Effector memory CD8-positive, alpha-beta T cell (primary cell): ENCODE measurements at regions not wholly inside any gene's neighbourhood (a gene's known extent, or its start where the extent isn't known, plus 50 kb on each side); places are given as distances from the start of the nearest gene placed in this dataset.

Experiments
- ATAC-seq: fragments of 150-1000 bp; cut with Tn5 transposase; replicated peaks from 2 replicates; pipeline ENCODE4 v1.10.0; 2021; ENCODE audit warnings: mild to moderate bottlenecking, moderate library complexity
- DNase-seq, 3 experiments: peaks; one replicate each; pipeline ENCODE4 v3.0.0; 2021
- H3K27ac Mint-ChIP-seq, 2 donors: one replicate each; pipeline ENCODE4 v1.8.0; 2022; ENCODE audit warnings: mild to moderate bottlenecking in 2 of 2, mixed read lengths in 2 of 2, moderate library complexity in 2 of 2
- H3K27me3 Mint-ChIP-seq, 2 donors: one replicate each; pipeline ENCODE4 v1.8.0; 2022; ENCODE audit warnings: mixed read lengths in 2 of 2
- H3K36me3 Mint-ChIP-seq: one replicate; pipeline ENCODE4 v1.8.0; 2022; ENCODE audit warnings: mild to moderate bottlenecking, moderate library complexity, mixed read lengths; ENCODE audit not compliant: insufficient read depth
- H3K4me1 Mint-ChIP-seq, 2 donors: one replicate each; pipeline ENCODE4 v1.8.0; 2022; ENCODE audit warnings: low read depth in 2 of 2, mixed read lengths in 2 of 2
- H3K4me3 Mint-ChIP-seq, 2 donors: one replicate each; pipeline ENCODE4 v1.8.0; 2022; ENCODE audit warnings: mild to moderate bottlenecking in 2 of 2, mixed read lengths in 2 of 2, moderate library complexity in 2 of 2
- H3K9me3 Mint-ChIP-seq, 2 donors: one replicate each; pipeline ENCODE4 v1.8.0; 2022; ENCODE audit warnings: mixed read lengths in 2 of 2

DNA sequence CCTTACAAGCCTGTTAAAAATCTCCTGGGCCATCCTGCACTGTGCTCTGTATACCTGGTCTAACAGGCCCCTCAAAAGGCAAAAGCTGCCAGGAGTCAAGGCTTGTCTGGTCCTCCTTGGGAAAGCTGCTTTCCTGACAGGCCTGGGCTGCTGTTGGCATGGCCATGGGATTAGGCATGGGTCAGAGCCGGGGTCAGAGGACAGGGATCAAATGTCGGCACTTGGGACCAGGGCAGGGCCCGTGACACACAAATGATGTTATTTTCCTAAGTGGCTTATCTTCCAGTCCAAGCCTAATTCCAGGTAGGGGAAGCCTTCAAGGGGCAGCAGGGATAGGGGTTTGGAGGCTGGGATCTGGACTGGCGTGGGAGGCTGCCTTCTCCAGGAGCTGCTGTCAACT, 191.5 kb upstream of the GPR26 start:
- Mint-ChIP-seq H3K27me3 (peaks cover 6 to 52% of the 10 kb centered on the region in 2 donors), H3K4me1 (no peaks in the 10 kb centered on the region), H3K9me3 (no peaks in the 10 kb centered on the region), H3K4me3 (no peak overlapping the region), H3K27ac (no peak overlapping the region), H3K36me3 (no peaks in the 10 kb centered on the region)
- ATAC-seq: no peak
- DNase-seq: no peak

DNA sequence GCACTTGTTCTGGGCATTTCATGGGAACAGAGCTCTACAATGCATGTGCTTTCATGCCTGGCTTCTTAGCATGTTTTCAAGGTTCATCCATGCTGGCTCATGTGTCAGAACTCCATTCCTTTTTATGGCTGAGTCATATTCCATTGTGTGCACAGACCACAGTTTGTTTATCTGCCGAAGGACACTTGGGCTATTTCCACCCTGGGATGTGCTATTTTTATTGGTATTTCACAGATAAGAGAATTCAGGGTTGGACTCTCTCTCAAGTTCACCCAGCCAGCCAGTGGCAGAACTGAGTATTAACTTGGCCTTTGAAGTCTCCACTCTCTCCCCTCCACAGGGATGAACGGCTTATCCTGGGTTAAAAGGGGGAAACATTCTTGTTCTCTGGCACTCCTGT, 190.7 kb upstream of the GPR26 start:
- Mint-ChIP-seq H3K27me3 (peaks cover 10 to 53% of the 10 kb centered on the region in 2 donors), H3K9me3 (no peaks in the 10 kb centered on the region), H3K27ac (no peak overlapping the region), H3K4me3 (no peak overlapping the region), H3K4me1 (no peaks in the 10 kb centered on the region), H3K36me3 (no peaks in the 10 kb centered on the region)
- ATAC-seq (no peak), DNase-seq (no peak)

DNA sequence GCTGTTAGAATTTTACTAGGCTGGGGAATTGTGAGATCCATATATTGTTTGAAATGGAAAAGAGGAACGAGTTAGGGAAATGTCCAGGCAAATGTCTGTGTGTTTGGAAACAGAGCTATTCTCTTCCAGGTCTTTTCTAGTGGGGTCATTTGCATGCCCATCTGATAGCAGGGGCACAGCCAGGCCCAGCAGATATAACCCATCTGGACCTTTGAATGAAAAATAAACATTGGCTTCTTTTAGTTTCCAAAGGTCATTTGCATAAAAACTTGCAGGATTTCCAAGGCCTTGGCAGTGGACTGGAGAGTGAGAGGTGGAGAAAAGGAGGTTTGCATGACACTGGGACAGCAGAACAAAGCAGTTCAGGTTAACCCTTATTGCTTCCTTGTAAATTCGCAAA, 188.0 kb upstream of the GPR26 start:
- DNase-seq (no peak), ATAC-seq (no peak)
- H3K27ac Mint-ChIP-seq: no peak overlapping the region
- H3K36me3 Mint-ChIP-seq: no peaks in the 10 kb centered on the region
- peaks cover 17 to 62% of the 10 kb centered on the region in 2 donors for H3K27me3 Mint-ChIP-seq
- no peaks in the 10 kb centered on the region for H3K9me3 Mint-ChIP-seq
- H3K4me3 Mint-ChIP-seq: no peak overlapping the region
- H3K4me1 Mint-ChIP-seq: no peaks in the 10 kb centered on the region

DNA sequence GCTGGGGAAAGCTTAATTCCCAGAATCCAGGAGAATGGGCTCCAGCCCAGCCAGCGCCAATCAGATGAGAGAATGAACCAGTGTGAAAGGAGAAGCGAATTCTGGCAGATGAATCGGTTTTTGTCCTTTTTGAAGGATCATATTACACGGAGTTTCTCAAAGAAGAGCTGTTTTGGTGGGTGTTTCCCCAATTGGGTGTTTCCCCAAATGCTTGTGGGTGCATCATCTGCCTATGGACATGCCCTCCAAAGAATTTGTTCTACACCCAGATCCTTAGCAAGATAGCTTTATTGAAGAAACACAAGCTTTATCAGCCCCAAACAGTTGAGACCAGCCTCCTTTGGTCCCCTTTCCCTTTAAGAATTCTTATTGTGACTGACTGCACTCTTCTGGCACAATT, 186.5 kb upstream of the GPR26 start:
- no peak overlapping the region for H3K27ac Mint-ChIP-seq
- DNase-seq: no peak
- no peaks in the 10 kb centered on the region for H3K4me1 Mint-ChIP-seq
- H3K4me3 Mint-ChIP-seq: no peak overlapping the region
- no peaks in the 10 kb centered on the region for H3K9me3 Mint-ChIP-seq
- no peaks in the 10 kb centered on the region for H3K36me3 Mint-ChIP-seq
- ATAC-seq: no peak
- H3K27me3 Mint-ChIP-seq: peaks cover 25 to 62% of the 10 kb centered on the region in 2 donors

DNA sequence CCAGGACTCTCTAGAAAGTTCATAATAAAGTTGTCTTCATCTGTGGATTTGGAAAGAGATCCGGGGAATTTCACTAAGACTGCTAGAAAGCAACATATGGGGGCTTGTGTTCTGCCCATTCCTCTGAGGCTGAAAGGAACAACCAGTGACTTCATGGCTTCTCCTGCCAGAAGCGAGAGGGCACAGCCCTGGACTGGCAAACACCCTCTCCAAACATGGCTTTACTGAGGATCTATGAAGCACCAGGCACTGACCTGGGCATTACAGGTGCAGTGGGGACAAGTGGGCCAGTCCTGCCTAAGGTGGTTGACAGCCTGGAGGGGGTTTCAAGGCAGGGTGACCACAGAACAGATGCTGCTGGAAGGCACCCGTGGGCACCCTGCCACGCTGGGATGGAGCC, 185.8 kb upstream of the GPR26 start:
- H3K36me3 Mint-ChIP-seq: no peaks in the 10 kb centered on the region
- no peak overlapping the region for H3K4me3 Mint-ChIP-seq
- H3K4me1 Mint-ChIP-seq: no peaks in the 10 kb centered on the region
- H3K27me3 Mint-ChIP-seq: peaks cover 25 to 65% of the 10 kb centered on the region in 2 donors
- DNase-seq (no peak), ATAC-seq (no peak)
- H3K9me3 Mint-ChIP-seq: no peaks in the 10 kb centered on the region
- H3K27ac Mint-ChIP-seq: no peak overlapping the region

DNA sequence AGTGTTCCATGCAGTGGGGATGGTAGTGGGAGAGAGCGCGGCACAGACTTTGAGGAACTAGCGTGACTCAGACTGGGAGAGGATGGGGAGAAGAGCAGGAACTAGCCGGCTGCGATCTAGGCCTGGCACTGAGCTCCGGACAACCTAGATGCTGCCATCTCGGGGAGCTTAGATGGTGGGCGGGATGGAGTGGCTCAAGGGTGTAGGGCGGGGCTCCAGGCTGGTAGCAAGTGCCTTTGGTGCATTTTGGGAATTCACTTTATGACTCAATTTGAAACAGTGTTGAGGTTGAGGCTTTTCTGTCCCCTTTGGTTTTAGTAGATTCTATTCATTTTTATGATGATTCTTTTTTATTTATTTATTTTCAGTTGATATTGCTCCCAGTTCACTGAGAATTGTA, 185.3 kb upstream of the GPR26 start:
- ATAC-seq: no peak

DNA sequence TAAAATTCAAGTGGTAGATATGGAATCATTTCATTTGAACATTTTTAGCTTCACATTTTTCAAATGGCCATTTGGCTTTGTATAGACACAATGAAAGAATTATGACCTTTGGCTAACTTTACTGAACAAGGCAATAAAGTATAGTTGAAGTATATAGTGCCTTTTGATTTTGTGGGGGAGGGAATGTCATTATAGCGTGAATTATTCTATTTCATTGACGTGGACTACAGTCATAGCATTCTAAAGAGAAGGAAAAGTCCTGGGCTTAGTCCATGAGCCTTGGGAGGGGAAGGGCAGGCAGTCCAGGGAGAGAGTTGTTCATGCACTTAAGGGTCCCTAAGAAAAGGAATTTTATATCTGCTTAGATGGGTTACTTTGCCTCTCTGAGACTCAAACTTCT, 181.4 kb upstream of the GPR26 start:
- Mint-ChIP-seq H3K27me3 (peaks cover 29 to 78% of the 10 kb centered on the region in 2 donors), H3K4me1 (no peaks in the 10 kb centered on the region), H3K4me3 (no peak overlapping the region), H3K27ac (no peak overlapping the region), H3K36me3 (no peaks in the 10 kb centered on the region), H3K9me3 (no peaks in the 10 kb centered on the region)
- ATAC-seq (no peak), DNase-seq (no peak)

More for the DNA sequence above, 185.3 kb upstream of the GPR26 start:
- Mint-ChIP-seq H3K4me3 (no peak overlapping the region), H3K27me3 (peaks cover 25 to 65% of the 10 kb centered on the region in 2 donors), H3K4me1 (no peaks in the 10 kb centered on the region), H3K27ac (no peak overlapping the region), H3K9me3 (no peaks in the 10 kb centered on the region), H3K36me3 (no peaks in the 10 kb centered on the region)
- no peak for DNase-seq

DNA sequence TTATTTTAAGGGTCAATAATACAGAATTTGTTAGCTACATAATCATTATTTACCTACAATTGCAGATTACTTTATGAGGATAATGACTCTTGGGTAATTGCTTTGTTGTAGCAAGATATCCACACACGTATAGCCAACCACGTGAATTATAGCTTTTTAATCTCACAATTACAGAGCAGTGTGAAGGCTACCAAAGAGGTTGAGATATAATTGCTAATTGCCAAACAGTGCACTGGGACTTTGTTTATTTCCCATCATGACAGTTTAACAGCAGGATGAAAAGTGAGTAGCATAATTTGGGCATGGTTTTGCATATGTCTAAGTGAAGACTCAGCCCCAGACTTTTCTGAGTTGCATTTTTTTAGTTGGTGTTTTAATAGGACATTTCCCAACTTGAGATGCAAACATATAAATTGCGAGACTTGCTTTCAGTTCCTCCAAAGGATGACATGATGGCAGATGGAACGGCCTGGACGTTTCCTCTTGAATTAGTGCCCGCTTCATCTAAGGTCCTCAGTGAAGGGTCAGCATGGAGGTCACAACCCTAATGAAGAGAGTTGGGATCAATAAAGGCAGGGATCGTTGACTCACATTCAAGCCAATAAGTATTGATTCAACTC, 180.7 kb upstream of the GPR26 start:
- ATAC-seq (no peak), DNase-seq (no peak)
- no peaks in the 10 kb centered on the region for H3K36me3 Mint-ChIP-seq
- H3K27ac Mint-ChIP-seq: no peak overlapping the region
- H3K4me1 Mint-ChIP-seq: no peaks in the 10 kb centered on the region
- no peak overlapping the region for H3K4me3 Mint-ChIP-seq
- no peaks in the 10 kb centered on the region for H3K9me3 Mint-ChIP-seq
- peaks cover 25 to 71% of the 10 kb centered on the region in 2 donors for H3K27me3 Mint-ChIP-seq

DNA sequence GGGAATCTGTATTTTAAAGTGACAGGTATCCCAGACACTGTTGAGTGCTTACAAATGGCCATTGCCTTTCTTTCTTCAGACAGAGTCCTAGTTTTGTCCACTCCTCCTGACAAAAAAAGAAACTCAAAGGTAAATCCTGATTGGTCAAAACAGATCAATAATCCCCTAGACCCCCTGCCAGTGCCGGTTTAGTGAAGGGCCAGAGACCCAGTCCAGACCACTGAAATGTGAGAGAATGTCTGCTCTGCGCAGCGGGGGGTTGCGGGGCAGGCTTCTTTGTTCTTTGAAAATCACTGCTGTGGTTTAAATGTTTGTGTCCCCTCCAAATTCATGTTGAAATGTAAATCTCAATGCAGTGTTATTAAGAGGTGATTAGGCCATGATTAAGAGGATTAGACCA, 177.7 kb upstream of the GPR26 start:
- Mint-ChIP-seq H3K9me3 (no peaks in the 10 kb centered on the region), H3K36me3 (no peaks in the 10 kb centered on the region), H3K27ac (no peak overlapping the region), H3K4me1 (no peaks in the 10 kb centered on the region), H3K27me3 (peaks cover 28 to 73% of the 10 kb centered on the region in 2 donors), H3K4me3 (no peak overlapping the region)
- ATAC-seq: no peak
- DNase-seq: no peak

DNA sequence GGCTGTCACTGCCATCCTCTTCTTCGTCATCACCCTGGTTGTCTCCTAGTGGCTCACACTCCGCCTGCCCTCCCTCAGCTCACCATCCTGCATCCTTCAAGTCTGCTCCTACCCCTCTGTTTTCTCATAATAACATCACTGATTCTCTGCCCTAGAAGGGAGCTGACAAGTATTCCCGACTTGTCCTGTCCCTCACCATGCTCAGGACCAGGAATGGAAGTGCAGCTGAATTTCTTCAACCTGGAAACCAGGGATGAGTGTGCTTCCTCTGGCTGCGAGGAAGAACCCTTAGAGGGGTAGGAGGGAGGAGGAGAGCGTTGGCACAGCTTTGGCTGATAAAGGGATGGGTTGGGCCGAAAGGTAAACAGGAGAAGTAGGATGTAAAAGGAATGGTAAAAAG, 174.8 kb upstream of the GPR26 start:
- Mint-ChIP-seq H3K4me3 (no peak overlapping the region), H3K9me3 (no peaks in the 10 kb centered on the region), H3K27me3 (peaks cover 41 to 76% of the 10 kb centered on the region in 2 donors), H3K4me1 (peaks cover 0 to 3% of the 10 kb centered on the region in 2 donors), H3K27ac (no peak overlapping the region), H3K36me3 (no peaks in the 10 kb centered on the region)
- ATAC-seq (no peak), DNase-seq (no peak)

DNA sequence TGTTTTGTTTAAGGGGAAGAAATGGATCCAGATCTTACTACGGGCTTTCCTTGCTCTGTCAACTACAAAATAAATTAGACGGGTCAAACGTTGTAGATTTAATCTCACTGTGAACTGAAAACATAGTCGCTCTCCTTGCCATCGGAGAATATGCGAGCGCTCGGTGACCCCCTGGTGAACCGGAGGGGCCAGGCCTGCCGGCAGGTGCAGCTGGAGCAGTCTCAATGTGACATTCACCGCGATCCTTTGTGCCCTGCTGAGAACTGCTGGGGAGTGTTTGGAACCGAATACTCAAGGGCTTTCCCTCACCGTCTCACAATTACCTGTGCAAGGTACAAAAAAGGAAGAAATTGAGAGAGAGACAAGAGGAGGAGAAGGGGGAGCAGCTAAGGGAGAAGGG, 174.1 kb upstream of the GPR26 start:
- H3K4me3 Mint-ChIP-seq: no peak overlapping the region
- no peak overlapping the region for H3K27ac Mint-ChIP-seq
- ATAC-seq (no peak), DNase-seq (no peak)
- H3K9me3 Mint-ChIP-seq: no peaks in the 10 kb centered on the region
- no peaks in the 10 kb centered on the region for H3K36me3 Mint-ChIP-seq
- peaks cover 41 to 69% of the 10 kb centered on the region in 2 donors for H3K27me3 Mint-ChIP-seq
- H3K4me1 Mint-ChIP-seq: peaks cover 0 to 3% of the 10 kb centered on the region in 2 donors

DNA sequence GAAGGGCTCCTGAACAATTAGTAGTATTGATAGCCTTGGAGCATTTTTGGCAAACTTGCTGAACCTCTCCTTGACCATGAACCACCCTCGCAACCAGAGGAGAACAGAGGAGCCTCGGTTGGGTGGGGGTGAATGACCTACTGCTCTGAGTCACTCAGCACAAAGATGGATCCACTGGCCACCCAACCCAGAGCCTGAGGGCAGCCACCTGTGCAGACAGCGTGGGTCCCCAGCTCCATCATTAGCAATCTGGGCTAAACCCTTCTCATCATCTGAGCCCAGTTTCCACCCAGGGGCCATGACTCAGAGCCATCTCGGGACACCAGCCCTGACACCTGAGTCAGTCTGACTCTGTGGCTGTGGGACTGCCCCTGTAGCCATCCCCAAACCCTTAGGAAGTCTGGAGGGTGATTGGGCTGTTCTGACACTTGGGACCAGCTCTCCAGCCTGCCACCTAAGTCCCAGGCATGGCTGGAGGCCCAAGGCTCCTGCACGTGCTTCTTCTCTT, 171.8 kb upstream of the GPR26 start:
- Mint-ChIP-seq H3K27me3 (peaks cover 37 to 60% of the 10 kb centered on the region in 2 donors), H3K4me1 (peaks cover 0 to 3% of the 10 kb centered on the region in 2 donors), H3K27ac (no peak overlapping the region), H3K4me3 (no peak overlapping the region), H3K9me3 (no peaks in the 10 kb centered on the region), H3K36me3 (no peaks in the 10 kb centered on the region)
- no peak for ATAC-seq
- no peak for DNase-seq

DNA sequence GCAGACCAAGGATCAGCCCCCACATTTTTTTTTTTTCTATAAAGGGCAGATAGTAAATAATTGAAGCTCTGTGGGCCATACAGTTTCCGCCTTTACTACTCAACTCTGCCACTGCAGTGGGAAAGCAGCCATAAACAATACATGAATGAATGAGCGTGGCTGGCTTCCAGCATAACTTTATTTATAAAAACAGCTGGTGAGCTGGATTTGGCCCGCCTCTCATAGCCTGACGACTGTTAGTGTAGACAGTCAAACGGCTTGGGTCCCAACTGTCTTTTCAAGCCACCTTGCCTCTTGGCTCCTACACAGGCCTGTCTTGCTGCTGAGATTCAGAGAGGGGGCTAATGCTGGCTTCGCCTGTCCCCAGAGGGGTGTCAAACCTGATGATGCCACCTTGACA, 169.8 kb upstream of the GPR26 start:
- no peak overlapping the region for H3K4me3 Mint-ChIP-seq
- DNase-seq (no peak), ATAC-seq (no peak)
- no peaks in the 10 kb centered on the region for H3K9me3 Mint-ChIP-seq
- H3K27me3 Mint-ChIP-seq: peaks cover 39 to 62% of the 10 kb centered on the region in 2 donors
- H3K27ac Mint-ChIP-seq: no peak overlapping the region
- H3K36me3 Mint-ChIP-seq: no peaks in the 10 kb centered on the region
- peaks cover 0 to 3% of the 10 kb centered on the region in 2 donors for H3K4me1 Mint-ChIP-seq

DNA sequence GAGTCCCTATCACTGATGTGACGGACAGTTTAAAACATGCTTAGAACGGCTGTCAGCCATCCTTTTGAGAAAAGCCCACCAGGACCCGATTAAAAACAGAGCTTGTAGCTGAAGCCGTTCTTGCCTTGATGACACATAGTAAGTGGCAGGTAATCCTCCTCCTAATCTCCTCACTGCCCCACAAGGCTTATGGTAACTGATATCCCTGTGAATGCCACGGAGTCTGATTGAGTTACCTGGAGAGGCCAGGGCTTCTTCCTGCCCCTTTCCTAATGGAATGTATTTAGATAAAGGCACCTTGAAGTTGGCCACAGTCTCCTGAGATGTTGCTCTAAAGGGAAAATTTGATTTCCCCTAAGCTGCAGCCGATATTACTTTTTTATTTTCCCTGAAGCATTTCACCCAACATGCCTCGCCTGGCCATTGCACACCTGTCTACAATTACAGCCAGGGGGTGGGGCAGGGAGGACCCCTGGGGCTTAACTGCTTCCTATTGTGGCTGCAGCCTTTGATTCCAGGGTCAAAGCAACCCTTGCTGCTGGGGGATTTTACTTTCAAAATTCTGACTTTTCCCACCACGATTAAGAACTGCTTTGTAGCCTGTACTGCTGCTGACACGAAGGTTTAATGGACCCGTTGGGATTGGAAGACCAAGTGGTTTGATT, 169.0 kb upstream of the GPR26 start:
- ATAC-seq (no peak), DNase-seq (no peak)
- Mint-ChIP-seq H3K4me3 (no peak overlapping the region), H3K27ac (no peak overlapping the region), H3K27me3 (peaks cover 38 to 62% of the 10 kb centered on the region in 2 donors), H3K36me3 (no peaks in the 10 kb centered on the region), H3K9me3 (no peaks in the 10 kb centered on the region), H3K4me1 (peaks cover 0 to 3% of the 10 kb centered on the region in 2 donors)
